Stimulated activated CD8-positive, alpha-beta memory T cell treated with anti-CD3 and anti-CD28 coated beads, Interleukin-15, amount 100 ng/mL, for 4 hours (primary cell): ENCODE measurements at regions not wholly inside any gene's neighbourhood (a gene's known extent, or its start where the extent isn't known, plus 50 kb on each side); places are given as distances from the start of the nearest gene placed in this dataset.

ENCODE experiments used
- DNase-seq, 2 donors: peaks; one replicate each; pipeline ENCODE4 v3.0.0-alpha.2; 2020; ENCODE audit warnings: low read depth in 2 of 2

DNA sequence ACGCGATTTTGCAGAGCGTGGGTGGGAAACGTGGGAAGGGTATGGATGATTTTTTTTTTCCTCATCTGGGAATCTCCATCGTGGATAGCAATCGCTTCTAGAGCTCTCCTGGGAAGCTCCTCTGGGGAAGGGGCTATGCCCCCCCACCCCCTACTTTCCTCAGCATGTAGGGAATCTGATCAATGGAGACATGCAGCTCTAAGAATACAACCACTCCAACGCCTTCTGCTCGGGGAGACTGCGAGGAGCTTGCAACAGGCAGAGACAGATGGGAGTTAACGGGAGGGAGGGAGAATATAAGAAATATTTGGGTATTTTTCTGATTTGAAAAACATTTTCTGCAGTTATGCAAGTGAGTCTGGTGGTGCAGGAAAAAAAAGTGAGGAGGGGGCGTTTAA lies 104.6 kb upstream of the HSD17B12 start:
- DNase-seq, result no peak

DNA sequence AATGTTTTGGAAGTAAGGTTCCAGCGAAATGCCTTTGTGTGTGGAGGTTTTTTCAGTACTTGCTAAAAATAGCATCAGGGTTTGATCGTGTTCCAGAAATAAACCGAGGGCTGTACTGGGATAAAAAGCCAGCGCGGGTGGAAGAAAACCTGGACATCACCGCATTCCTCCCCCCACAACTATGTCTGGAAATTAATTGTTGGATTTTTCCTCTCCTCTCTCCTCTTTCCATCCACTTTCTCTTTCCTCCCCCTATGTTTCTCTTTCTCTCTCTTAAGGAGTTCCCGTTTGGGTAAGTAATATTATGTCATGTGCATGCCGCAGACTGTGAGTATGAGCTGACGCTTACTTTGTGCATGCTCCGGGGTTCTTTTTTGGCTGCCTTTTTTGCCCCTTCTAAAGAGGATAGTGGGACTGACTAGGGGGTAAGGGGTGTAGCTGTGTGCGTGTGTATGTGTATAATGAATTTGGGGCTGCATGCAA lies 104.2 kb upstream of the HSD17B12 start:
- no peak for DNase-seq

DNA sequence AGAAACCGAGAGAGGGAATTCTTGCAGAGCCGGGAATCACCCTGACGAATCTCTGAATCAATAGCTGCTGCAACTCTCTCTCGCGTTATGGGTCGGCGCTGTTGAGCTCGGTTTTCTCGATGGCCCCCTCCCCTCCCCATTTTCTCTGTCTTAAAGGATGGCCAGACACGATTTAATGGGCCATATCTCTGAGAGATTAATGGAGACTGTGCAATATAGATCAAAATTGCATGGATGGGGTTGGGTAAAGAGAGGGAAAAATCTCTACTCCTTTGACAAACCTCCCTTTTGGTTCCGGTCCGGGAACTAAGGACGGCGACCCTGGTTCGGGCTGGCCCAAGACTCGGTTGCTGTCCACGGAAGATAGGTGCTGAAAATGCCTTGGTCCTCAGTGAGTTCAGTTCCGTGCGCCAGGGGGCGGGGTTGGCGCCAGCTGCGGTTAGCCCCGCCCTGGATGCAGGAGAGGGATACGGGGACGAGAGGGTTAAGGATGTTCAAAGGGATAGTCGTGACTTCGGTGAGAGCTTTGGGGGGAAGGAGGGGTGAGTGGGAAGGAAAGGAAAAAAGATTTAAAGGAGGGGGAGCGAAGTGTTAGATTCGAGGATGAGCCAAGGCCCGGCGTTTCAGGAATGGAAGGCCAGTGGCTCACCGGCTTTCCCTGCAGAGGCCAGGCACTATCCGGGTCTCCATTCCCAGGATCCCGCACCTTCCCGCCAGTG lies 103.6 kb upstream of the HSD17B12 start:
- no peak for DNase-seq

DNA sequence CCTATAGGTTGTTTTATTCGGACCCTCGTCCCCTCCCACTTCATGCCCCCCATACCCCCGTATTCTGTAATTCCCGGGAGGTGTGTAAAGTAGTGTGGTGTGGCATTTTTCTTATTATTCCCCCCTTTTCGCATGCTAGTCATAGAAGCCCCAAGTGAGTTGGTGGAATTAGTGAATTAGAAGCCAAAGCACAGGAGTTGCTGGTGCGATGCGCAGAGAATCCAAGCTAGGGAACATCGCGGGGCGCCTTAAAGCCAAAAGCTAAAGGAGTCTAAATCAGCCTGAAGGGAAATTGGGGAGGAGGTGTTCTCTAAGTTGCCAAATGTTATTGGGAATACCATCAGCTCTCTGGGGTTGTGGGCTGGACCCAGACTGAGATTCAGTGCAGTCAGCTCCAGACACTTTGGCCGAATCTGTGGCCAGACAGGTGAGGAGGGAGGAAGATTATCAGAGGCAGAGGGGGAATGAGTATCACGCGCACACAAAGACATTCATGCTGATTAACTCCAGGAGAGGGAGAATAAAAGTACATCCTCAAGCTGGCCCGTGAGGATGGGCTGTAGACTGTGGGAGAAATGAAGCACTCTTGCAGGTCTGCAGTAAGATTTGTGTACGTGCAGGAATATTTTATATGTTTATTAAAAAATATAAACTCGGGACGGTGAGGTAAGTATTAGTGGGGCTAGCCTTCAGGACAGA lies 102.8 kb upstream of the HSD17B12 start:
- no peak for DNase-seq

DNA sequence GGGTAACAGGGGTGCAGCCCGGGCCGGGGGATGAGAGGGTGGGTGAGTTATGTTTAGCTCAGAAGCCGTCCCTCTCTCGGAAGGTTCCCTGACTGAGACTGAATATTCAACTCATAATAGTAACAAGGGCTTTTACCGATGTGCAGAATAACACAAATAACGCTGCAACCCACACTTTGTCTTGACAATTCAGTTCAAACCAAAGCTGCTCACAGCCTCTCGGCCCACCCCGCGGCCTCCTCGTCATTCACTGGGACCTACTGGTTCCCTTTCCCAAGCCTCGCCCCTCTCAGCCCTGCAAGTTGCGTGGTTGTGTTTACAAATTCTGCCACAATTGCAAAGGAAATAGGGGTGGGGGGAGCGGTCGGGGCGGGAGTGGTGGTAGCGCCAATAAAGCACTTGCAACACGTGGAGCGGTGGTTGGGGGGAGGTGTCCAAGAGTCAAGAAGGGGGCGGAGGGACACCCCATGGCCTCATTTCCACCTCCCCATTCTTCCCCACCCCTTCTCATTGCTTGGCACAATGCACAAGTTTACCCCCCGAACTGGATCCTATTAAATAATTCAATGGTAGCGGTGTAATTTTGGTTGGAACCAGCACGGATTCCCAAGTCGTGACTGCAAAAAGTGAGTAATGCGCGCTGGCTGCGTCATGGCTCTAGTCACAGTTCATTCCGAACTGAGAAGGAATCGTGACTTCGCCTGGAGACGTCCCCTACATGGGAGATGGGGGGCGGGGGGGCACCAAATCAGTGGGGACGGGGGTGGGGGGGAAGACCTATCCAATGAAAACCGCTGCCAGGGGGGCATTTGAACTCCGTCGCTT lies 102.0 kb upstream of the HSD17B12 start:
- DNase-seq, result no peak

DNA sequence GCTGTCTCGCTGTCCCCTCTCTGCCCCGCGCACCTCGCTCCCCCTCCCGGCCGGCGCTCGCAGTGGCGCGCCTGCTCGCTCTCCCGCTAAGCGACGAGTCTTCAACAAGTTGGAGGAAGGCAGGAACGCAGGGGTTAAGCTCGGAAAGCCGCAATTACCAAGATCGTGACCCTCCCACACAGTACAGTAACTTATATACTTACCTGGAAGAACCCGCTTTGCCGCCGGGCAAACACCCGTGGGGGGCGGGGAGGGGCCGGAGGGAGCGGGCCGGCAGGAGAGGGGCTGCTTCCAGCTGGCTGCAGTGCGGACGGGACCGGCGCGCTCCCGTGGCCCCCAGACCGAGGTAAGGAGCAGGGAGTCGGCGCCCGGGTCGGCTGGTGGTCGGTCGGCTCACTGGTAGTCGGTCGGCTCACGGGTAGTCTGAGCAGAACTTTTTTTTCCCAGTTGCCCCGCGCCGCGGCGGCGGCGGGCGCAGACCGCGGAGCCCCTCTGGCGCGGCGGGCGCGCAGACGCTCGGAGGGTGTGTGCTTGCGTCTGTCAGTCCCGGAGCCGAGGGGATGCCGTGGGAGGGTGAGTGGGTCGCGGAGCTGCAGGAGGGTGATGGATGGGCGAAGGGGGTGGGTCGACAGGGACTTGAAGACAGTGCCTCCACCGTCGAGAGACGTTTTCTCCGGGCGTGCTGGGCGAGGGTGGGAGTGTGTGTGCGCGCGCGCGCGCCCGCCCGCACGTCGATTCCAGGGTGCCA lies 101.2 kb upstream of the HSD17B12 start:
- DNase-seq, result peak in 1 of 2 donors; percentile 9

DNA sequence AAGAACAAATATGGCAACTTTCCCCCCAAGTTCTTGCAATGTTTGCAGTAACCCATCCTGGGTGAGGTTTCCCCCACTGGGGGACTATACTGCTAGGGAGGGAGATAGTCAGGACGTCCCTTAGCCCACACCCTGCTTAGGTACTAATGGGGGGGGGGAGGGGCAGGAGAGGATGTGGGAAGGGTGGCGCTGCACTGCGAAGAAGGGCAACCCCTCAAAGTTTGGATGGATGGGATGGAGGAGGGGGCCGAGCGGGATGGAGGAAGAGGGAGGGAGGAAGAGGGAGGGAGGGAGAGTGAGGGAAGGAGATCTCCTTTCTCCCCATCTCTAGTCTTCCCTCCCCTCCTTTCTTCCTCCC lies 100.6 kb upstream of the HSD17B12 start:
- no peak for DNase-seq

DNA sequence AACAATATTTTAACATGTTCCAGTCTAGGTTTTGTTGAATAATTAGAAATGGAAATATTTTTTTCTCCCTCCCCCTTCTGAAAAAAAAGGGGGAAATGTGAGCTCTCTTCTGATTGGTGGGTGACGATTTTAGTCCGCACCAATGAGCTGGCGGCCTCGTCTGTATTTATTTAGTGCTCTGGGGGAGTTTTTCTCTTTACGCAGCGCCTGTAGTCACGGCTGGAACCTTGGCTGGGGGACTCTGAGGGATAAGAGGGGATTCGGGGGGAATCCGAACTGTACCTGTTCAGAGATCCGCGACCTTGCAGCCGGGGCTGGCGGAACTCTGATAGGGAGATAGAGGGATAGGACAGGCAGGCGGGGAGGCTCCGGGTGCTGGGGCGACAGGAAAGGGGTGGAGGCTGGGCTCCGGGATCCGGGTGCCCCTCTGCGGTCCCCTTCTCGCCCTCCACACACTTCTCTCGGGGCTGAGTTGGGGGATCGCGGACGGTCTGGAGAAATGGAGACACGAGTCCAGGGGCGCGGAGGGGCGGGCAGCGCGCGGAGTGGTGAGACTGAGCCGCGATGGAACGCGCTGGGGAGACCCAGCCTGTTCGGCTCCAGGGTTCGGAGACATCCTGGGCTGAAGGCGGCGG lies 99.7 kb upstream of the HSD17B12 start:
- DNase-seq, result no peak

DNA sequence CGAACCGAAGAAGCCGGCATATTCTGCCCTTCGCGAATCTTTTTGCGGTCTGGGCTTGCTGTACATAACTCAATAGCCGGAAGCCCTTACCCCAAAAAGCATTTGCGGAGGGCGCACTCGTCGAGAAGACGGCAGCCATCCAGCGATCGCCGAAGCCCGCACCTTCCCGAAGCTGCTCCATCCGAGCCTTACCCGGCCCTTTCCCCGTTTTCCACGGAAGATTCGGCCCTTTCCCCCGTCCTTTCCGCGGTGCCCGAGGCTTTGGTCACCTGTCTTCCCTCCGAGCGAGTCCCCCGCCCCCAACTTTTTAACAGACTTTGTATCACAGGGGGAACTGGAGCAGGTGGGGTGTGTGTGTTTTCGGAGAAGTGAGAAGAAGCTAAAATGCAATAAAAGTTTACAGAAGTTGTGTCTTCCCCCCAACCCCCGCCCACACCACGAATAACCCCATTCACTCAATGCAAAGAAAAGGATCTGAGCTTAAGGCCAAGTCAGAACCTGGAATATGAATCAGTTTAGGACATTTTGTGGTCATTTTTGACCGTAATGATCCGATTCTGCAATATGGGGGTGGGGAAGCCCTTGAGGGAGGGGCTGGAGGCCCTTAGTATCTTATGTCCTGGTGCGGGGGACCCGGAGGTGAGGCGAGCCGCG lies 99.0 kb upstream of the HSD17B12 start:
- DNase-seq, result no peak

DNA sequence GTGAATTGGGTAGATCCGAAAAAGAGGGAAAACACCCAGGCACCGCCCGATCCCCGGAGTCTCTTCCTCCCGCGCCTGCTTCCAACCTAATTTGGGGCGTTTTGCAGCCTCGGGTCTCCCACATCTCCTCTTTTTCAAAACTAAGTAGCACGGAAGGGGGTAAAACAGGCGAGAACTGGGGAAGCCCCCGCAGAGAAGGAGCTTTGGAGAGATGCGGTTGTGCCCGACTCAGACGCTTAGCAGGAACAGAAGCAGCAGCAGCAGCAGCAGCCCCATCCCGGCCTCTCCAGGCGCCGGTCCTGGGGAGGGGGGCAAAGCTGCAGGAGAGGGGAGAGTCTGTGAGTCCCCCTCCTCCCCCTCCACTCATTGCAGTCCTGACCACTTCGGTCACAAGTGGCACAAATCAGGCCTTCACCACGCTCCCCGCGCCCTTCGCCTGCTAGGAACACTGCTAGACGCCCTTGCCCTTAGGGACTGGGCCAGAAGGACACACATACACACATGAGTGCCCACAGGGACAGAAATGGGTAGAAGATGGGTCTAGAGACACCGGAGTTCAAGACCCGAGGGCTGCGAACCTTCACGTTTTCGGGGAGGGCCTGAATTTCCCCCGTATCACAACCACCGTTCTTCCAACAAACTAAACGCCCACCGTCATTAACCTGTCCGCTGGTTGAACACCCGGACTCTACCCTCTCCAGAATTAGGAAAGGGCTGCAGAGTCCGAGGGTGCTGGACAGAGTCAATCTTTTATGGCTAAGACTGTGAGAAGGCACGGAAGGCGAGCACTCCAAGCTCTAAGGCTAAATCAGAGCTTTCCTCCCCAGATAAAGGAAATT lies 98.3 kb upstream of the HSD17B12 start:
- no peak for DNase-seq

DNA sequence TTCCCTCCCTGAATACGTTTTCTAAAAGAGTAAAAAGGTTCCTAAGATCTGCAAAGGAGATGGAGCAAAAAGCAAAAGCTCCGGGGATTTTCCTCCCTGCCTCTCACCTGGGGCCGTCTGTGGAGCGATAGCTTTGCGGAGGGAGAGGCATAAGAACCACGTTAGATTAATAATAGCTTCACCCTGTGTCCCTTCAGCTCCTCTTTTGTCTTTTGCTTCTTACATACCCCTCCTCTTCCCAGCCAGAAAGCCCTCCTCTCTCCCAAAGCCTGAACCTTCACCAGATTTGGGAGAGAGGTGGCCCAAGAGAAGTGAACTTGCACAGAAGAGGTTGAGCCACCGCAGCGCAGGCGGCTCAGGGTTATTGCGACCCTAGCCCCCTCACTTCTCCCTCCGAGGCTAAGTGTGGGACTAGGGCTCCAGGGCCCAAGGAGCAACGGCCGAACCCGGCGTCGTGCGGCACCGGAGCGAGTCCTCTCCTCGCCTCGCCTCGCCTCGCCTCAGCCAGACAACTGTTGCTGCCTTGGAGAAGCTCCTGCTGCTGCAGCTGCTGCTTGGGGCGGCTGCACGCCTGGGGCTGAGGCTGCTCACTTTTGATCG lies 97.6 kb upstream of the HSD17B12 start:
- no peak for DNase-seq

DNA sequence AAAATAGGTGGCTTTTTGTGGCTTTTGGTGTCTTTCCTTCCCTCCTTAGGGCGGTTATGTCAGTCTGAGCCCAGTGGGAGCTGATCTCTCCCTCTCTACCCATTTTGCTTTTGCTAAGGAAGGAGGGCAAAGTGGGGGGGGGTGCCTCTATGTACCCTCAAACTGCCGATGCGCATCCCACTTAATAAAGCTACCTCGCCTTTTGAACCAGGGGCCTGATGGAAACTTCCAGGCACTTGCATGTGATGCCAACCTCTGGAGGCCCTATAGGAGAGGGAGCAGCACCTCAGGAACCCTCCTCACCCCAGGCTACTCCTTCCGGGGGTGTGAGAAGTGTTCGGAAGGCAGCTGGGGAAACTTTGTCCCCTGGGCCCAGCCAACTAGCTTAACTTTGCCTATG lies 97.0 kb upstream of the HSD17B12 start:
- DNase-seq, result no peak

DNA sequence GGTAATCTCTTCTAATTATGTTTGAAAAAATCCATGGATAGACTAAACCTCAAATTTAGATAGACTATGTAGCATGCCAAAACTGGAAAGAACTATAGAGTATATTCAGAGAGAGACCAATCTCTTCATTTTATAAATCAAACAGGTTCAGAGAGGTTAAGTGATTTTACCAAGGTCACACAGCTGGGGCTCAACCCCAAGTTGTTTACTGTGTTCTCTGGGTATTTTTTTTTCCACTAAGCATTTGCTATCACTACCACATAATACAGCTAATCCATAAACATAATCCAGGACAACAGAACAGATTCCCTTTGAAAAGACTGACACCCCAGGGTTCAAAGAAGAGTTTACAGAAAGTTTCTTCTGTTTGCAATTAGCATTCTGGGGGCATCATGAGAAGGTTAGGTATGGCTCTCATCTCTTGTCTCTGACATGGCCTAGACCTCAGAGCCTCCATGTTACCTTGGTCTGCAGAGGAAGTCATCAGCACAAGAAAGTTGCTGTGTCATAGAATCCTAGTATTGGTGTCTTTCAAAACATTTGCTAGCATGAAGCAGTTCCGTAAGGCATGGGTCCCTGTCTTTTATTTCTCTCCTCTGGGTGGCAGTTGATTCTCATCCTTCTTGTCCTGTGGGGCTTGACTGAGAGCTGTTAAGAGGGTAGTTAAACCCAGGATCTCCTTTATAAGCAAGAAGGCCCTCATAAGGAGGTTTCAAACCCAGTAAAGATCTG lies 94.5 kb upstream of the HSD17B12 start:
- no peak for DNase-seq

DNA sequence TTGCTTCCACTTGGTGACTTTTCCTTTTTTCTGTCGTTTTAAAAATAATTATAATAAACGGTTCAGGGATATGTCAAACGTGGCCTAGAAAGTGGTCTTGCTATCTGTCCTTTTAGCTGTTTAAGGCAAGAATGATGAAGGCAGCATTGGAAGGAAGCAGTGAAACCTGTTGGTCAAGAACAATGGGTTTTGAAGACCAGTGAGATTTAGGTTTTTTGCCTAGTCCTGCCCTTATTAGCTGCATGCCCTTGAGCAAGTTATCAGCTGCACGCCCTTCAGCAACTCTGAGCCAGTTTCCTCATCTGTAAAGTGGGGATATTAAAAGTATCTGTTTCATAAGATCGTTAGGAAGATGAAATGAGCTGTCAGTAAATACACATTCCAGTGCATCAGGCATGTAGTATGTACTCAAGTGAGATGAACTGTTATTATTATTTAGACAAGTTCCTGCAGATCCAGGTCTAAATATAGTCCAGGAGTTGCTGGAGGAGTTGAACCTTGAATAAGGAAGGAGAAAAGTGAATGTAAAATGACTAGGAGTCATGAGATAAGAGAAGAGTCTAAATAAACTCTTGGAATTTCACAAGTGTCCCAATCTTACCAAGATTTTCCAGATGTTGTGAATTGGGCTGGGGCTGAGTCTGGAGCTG lies 90.8 kb upstream of the HSD17B12 start:
- no peak for DNase-seq

DNA sequence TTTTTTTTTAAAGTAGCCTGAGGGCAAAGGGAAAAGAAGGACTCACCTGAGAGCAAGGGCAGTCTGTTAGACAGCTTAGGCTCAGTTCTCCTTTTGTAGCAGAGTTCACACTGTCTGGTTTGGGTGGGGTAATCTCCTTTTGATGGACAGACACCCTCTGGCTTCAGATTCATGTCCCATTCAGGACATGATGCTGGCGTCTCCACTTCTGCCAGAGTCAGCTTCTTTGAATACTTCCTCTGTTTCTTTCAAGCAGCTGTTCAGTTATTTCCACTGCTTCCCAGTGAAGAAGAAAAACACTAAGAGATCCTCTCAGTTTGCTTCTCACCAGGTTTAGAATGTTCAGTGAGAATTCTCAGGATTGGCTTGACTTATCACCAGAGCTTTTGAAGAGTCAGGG lies 79.0 kb upstream of the HSD17B12 start:
- no peak for DNase-seq

DNA sequence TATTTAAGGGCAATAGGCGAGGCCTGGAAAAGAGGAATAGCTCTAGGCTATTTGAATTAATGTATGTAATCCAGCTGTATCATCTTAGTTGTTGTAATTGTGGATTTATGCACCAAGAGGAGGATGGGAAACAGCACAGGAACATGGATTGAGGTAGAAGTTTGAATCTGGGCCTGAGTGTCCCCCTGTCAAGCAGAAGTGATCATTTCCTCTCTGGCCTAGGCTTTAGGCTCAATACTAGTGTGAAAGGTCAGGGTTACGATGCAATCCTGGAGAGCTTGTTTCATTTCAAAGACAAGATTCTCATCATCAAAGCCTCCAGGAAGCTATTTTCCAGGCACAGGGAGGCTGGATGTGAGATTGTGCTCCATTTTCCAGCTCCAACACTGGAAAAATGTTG lies 77.9 kb upstream of the HSD17B12 start:
- DNase-seq, result no peak

DNA sequence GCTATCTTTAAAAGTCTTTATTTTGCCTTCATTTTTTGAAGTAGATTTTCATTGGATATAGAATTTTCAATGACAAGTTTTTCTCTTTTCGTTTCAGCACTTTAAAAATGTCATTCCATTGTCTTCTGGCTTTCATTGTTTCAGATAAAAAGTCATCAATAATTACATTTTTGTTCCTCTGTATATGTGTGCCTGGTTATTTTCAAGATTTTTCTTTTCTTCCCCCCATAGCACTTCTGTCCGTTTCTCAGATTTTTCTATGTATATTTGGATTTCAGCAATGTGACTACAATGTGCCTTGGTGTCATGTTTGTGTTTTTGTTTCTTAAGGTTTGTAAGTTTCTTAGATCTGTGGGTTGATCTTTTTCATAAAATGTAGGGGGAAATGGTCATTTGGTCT lies 66.3 kb upstream of the HSD17B12 start:
- no peak for DNase-seq

DNA sequence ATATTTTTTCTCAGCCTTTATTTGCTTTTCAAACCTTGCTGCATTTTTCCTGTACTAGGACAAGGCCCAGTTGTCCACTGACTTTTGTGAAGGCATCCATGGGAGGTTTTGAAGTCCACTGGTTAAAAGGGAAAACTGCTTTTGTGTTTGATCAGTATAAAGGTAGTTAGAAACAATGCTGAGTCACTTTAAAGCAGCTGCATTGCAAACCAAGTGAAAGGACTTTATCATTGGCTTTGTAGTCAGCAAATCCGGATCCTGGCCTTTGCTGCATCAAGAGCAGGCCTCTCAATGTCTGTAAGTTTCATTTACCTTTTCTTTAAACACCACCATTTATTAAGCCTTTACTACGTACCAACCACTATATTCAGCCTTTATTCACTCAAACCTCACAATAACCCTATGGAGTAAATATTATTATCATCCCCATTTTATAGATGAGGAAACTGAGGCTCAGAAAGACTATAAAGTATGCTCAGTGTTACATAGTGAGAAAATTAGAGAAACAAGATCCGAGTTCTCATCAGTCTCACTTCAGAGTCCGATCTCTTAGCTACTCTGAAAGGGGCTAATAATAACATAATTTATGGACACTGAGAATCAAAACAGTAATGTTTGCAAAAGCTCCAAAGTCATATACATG lies 60.6 kb upstream of the HSD17B12 start:
- no peak for DNase-seq
